ENCODE measurements at regions not wholly inside any gene's neighbourhood (a gene's known extent, or its start where the extent isn't known, plus 50 kb on each side); places are given as distances from the start of the nearest gene placed in this dataset.

DNA sequence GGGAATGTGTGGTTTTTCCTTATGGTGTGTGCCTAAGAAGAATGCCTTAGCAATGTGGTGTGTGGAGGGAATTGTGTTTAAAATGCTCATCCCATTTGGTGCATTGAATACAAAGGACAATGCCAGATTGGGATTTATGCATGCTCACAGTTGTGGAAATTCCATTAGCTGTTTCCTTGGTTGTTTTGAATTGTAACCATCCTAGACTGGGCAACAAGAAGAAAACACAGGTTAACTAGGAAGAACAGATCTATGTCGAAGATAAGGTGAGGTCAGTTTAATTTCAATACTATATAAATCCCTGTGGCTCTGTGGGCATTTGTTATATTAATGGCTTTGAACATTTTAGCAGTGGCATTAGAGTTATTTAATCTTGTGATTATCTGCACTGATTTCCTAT lies 266.8 kb downstream of the MAT2B start:
- no peak overlapping the region for H3K4me3 ChIP-seq (ENCODE audit: low read depth, low read length)
- TF ChIP-seq, protein P1, sequence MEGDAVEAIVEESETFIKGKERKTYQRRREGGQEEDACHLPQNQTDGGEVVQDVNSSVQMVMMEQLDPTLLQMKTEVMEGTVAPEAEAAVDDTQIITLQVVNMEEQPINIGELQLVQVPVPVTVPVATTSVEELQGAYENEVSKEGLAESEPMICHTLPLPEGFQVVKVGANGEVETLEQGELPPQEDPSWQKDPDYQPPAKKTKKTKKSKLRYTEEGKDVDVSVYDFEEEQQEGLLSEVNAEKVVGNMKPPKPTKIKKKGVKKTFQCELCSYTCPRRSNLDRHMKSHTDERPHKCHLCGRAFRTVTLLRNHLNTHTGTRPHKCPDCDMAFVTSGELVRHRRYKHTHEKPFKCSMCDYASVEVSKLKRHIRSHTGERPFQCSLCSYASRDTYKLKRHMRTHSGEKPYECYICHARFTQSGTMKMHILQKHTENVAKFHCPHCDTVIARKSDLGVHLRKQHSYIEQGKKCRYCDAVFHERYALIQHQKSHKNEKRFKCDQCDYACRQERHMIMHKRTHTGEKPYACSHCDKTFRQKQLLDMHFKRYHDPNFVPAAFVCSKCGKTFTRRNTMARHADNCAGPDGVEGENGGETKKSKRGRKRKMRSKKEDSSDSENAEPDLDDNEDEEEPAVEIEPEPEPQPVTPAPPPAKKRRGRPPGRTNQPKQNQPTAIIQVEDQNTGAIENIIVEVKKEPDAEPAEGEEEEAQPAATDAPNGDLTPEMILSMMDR (IDR thresholded peaks at IDR 0.05; ENCODE audit: borderline replicate concordance, insufficient read depth, low read depth, low read length): no peak

DNA sequence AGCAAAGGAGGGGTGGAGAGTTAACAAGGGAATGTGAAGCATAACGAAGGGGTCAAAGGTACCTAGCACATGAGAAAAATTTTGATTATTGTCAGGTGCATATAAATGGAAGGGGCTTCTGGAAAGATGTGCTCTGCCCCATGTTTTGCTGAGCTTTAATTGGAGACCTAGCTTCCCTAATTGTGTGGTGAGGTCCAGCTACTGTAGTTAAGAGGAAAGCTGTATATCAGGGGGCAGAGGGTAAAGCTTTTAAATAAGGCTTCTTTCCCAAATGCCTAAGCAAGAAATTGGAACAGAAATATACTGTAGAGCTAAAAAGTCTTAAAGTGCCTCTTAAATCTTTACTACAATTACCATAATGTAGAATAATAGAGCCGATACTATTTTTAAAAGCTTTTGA lies 267.2 kb downstream of the MAT2B start:
- TF ChIP-seq, protein P1 (IDR thresholded peaks at IDR 0.05; ENCODE audit: borderline replicate concordance, insufficient read depth, low read depth, low read length): no peak
- no peak overlapping the region for H3K4me3 ChIP-seq (ENCODE audit: low read depth, low read length)

DNA sequence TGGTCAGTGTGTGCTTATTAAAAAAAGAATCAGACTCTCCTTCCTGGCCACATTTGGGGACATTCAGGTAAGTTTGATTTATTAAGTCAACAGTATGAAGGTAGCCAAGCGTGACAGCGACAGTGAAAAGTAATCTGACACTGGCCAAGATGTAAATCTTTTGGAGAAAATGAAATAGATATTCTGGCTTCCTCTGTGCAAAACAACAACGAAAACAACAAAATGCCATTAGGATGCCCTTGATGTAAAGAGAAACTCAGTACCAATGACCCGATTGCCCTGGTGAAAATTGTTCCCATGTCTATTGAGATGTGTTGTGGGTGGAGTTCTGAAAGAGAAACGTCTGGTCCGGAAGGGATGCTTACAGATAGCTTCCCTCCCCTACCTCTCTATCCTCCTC lies 267.8 kb downstream of the MAT2B start:
- no peak overlapping the region for H3K4me3 ChIP-seq (ENCODE audit: low read depth, low read length)
- TF ChIP-seq, protein P1 (IDR thresholded peaks at IDR 0.05; ENCODE audit: borderline replicate concordance, insufficient read depth, low read depth, low read length): no peak

DNA sequence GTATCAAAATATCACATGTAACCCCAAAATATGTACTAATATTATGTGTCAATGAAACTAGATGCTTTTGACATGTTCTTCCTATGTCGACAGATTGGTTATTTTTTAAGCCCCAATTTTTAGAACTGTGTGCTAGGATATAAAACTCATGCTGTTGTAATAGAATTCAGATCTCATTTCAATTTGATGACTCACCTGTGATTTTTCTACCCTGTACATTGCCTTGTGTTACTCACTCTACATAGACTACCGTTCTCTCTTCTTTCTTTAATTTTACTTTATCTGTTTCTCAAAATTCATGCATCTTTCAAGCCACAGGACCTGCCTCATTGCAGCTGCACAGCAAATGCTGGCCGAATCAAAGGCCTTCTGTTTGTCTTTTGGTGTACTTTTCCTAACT lies 284.5 kb downstream of the MAT2B start:
- H3K4me3 ChIP-seq (ENCODE audit: low read depth, low read length): no peak overlapping the region
- TF ChIP-seq, protein P1 (IDR thresholded peaks at IDR 0.05; ENCODE audit: borderline replicate concordance, insufficient read depth, low read depth, low read length): no peak

DNA sequence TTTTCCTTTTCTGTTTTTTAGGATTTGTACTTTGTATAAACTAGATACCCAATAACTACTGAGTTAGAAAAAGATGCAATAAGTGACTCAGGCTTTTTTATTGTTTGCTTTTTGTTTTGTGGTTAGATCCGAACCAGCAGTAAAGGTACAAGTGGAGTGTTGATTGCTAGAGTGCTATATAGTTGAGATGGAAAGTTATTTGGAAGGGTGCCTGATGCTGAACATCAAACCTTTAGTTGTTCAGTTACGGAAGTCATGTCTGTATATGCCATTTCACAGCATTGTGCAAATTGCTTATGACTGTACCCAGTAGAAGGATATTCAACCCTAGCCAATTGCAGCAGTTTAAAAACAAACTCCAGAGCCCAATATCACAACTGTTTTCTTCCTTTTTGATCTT lies 285.1 kb downstream of the MAT2B start:
- TF ChIP-seq, protein P1 (IDR thresholded peaks at IDR 0.05; ENCODE audit: borderline replicate concordance, insufficient read depth, low read depth, low read length): no peak
- H3K4me3 ChIP-seq (ENCODE audit: low read depth, low read length): no peak overlapping the region

DNA sequence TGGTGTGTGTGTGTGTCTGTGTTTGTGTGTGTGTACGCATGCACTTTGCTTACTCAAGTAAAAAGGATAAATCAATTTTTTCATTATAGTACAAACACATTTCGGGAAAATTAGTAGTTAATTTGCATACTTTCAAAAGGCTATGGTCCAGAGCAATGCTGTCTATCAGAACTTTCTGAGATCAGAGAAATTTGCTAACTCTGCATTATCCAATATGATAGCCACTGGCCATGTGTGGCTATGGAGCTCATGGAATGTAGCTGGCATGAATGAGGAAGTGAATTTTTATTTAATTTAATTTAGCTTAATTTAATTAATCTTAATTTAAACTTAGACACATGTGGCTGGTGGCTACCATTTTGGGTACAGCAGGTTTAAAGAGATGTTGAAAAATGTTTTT lies 289.6 kb downstream of the MAT2B start:
- no peak overlapping the region for H3K4me3 ChIP-seq (ENCODE audit: low read depth, low read length)
- TF ChIP-seq, protein P1 (IDR thresholded peaks at IDR 0.05; ENCODE audit: borderline replicate concordance, insufficient read depth, low read depth, low read length): no peak

DNA sequence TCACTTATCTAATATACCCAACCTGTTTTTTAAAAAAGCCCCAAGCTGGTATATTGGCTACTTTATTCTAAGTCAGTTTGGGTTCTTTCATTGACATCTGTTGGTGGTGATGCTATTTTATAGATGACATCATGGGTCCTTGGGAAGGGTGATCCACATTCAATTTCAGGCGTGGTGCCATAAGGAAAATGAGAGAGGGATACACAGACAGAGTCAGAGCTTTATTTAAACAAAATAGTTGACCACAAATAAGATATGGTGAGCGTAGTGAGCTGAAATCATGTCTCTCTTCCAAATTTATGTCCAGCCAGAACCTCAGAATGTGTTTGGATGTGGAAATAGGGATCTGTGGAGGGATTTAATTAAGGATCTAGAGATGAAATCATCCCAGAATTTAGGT lies 302.4 kb downstream of the MAT2B start:
- no peak overlapping the region for H3K4me3 ChIP-seq (ENCODE audit: low read depth, low read length)
- TF ChIP-seq, protein P1 (IDR thresholded peaks at IDR 0.05; ENCODE audit: borderline replicate concordance, insufficient read depth, low read depth, low read length): no peak

All from GM12875 (cell line).